Calu3 (cell line): ENCODE measurements at regions not wholly inside any gene's neighbourhood (a gene's known extent, or its start where the extent isn't known, plus 50 kb on each side); places are given as distances from the start of the nearest gene placed in this dataset.

Experiments used
- BruUV-seq: library from RNA; stranded (reverse); fragments of 400-500 nt; replicated peaks from 2 replicates; lab custom pipeline; 2021; lab: Mats Ljungman, UMichigan
- CTCF ChIA-PET: fragments of 300-600 bp; sonication (Branson Sonifier 250); formaldehyde crosslinking; loops from one replicate; lab custom pipeline; 2022; ENCODE audit warnings: antibody characterized with exemption; lab: Charles Lee
- DNase-seq: peaks from one replicate; pipeline ENCODE4 v3.0.0; 2022
- H3K27ac Mint-ChIP-seq: one replicate; pipeline ENCODE4 v1.8.0; 2022; ENCODE audit warnings: mixed read lengths; ENCODE audit not compliant: unreplicated experiment
- H3K27me3 Mint-ChIP-seq: one replicate; pipeline ENCODE4 v1.8.0; 2022; ENCODE audit warnings: mixed read lengths; ENCODE audit not compliant: unreplicated experiment
- H3K36me3 Mint-ChIP-seq: one replicate; pipeline ENCODE4 v1.8.0; 2022; ENCODE audit warnings: mild to moderate bottlenecking, moderate library complexity, mixed read lengths; ENCODE audit not compliant: insufficient read depth, unreplicated experiment
- H3K4me1 Mint-ChIP-seq: one replicate; pipeline ENCODE4 v1.8.0; 2022; ENCODE audit warnings: mild to moderate bottlenecking, low read depth, mixed read lengths; ENCODE audit not compliant: unreplicated experiment
- H3K4me3 Mint-ChIP-seq: one replicate; pipeline ENCODE4 v1.8.0; 2022; ENCODE audit warnings: mild to moderate bottlenecking, low read depth, moderate library complexity, mixed read lengths; ENCODE audit not compliant: unreplicated experiment
- H3K9me3 Mint-ChIP-seq: one replicate; pipeline ENCODE4 v1.8.0; 2022; ENCODE audit warnings: low read depth, mixed read lengths; ENCODE audit not compliant: unreplicated experiment
- intact Hi-C: fragments of 100-400 bp; cut with micrococcal nuclease; formaldehyde crosslinking; loops from one replicate; pipeline ENCODE4 v1.10.0; 2022; ENCODE audit not compliant: unreplicated experiment
- TF ChIP-seq, protein P1 (sequence below): fragments of 200-600 bp; IDR thresholded peaks from one replicate; pipeline ENCODE4 v1.8.0; 2022; ENCODE audit warnings: antibody characterized with exemption; ENCODE audit not compliant: unreplicated experiment

DNA sequence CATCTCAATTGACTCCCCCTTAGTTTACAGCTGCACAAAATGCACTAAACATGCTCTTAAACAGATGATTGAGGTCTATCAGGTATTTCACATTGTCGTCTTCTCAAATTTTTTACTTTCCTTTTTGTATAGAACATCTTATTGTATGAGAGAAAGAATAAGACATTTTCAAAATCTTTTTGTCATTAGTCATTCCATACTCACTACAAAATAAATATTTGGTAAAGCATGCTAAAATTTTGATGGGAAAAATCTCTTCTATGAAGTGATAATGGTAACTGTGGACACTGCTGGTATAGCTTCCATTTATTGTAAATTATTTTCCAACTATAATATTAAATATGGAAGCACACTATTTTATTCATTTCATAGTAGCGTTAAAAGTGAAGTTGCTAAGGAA, 185.6 kb upstream of the FSTL5 start:
- no peak for DNase-seq
- no peak overlapping the region for H3K27ac Mint-ChIP-seq
- no peaks in the 10 kb centered on the region for H3K4me1 Mint-ChIP-seq
- H3K36me3 Mint-ChIP-seq, result no peaks in the 10 kb centered on the region
- CTCF ChIA-PET, result no interaction called here
- no peaks in the 10 kb centered on the region for H3K9me3 Mint-ChIP-seq
- TF ChIP-seq, protein P1, sequence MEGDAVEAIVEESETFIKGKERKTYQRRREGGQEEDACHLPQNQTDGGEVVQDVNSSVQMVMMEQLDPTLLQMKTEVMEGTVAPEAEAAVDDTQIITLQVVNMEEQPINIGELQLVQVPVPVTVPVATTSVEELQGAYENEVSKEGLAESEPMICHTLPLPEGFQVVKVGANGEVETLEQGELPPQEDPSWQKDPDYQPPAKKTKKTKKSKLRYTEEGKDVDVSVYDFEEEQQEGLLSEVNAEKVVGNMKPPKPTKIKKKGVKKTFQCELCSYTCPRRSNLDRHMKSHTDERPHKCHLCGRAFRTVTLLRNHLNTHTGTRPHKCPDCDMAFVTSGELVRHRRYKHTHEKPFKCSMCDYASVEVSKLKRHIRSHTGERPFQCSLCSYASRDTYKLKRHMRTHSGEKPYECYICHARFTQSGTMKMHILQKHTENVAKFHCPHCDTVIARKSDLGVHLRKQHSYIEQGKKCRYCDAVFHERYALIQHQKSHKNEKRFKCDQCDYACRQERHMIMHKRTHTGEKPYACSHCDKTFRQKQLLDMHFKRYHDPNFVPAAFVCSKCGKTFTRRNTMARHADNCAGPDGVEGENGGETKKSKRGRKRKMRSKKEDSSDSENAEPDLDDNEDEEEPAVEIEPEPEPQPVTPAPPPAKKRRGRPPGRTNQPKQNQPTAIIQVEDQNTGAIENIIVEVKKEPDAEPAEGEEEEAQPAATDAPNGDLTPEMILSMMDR, result no peak
- intact Hi-C loops, result no loop called here
- no TSS peak for BruUV-seq
- no peak overlapping the region for H3K4me3 Mint-ChIP-seq
- H3K27me3 Mint-ChIP-seq, result no peaks in the 10 kb centered on the region

DNA sequence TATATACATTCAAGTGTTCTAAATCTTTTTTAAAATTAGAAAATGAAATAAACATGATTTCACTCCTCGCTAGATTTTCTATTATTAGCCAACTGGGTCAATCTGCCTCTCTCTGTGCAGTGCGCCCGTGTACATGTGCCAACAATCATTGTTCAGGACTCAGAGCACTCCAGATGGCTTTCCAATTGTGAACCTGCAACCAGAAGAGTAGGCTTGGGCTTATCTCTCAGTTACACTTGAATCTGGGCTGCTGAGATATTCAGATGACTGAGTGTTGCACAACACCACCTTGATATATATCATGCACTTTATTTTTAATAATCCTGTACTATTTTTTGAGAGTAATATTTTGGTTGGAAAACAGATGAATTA, 184.0 kb upstream of the FSTL5 start:
- Mint-ChIP-seq H3K27ac (no peak overlapping the region), H3K36me3 (no peaks in the 10 kb centered on the region), H3K4me3 (no peak overlapping the region), H3K27me3 (no peaks in the 10 kb centered on the region), H3K9me3 (no peaks in the 10 kb centered on the region), H3K4me1 (no peaks in the 10 kb centered on the region)
- no TSS peak for BruUV-seq
- TF ChIP-seq, protein P1, result no peak
- intact Hi-C loops, result no loop called here
- no peak for DNase-seq
- CTCF ChIA-PET, result no interaction called here

DNA sequence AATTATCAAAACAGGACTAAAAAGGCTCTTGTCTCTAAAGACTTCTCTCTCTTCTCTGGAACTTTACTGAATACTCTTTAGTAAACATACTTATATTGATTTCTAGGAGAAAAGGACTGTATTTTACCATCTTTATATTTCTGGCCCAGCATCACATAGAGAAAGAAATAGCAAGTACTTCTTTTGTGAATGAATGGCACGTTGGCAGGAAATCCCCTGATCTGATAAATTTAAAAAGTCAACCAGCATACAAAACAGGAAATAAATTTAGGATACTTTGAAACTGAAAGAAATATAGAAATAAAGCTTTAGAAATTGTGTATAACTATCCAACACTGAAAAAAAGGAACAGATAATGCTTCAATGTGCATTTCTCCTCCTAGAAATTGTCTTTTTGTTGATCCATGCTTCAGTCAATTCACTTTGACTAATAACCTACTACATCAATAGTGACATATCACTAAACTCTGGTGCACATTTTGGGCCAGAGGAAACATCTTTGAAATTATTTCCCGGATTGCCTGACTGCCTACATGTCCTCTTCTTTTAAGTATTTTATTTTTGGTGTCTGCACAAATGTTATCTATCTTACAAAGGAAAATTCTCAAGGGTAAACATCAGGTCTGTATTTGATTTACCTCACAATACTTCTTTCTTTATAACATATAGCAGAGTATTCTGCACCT, 183.5 kb upstream of the FSTL5 start:
- no peaks in the 10 kb centered on the region for H3K36me3 Mint-ChIP-seq
- H3K4me3 Mint-ChIP-seq, result no peak overlapping the region
- H3K27me3 Mint-ChIP-seq, result no peaks in the 10 kb centered on the region
- BruUV-seq, result no TSS peak
- H3K27ac Mint-ChIP-seq, result no peak overlapping the region
- no peaks in the 10 kb centered on the region for H3K4me1 Mint-ChIP-seq
- no peaks in the 10 kb centered on the region for H3K9me3 Mint-ChIP-seq
- TF ChIP-seq, protein P1, result no peak
- no peak for DNase-seq
- intact Hi-C loops, result no loop called here
- CTCF ChIA-PET, result no interaction called here

DNA sequence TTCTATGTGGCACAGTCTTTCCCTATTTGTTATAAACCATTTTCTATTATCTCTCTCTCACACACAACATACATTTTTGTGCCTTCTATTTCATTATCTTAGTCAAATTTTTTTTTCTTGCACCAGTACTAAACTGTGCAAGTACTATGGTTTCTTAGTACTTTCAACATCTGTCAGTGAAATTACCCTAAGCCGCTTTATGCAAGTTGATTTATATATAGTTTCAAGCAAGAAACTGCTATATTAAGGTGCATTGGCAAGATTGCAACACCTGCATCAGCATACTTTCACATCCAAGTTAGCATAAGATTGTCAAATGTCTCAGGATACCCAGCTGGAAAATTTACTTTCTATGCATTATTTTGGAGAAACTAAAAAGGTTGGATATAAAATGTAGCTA, 180.2 kb upstream of the FSTL5 start:
- CTCF ChIA-PET, result no interaction called here
- BruUV-seq, result no TSS peak
- intact Hi-C loops, result no loop called here

More for the DNA sequence above, 180.2 kb upstream of the FSTL5 start:
- no peak for DNase-seq
- Mint-ChIP-seq H3K9me3 (no peaks in the 10 kb centered on the region), H3K27ac (no peak overlapping the region), H3K27me3 (no peaks in the 10 kb centered on the region), H3K4me1 (no peaks in the 10 kb centered on the region), H3K36me3 (no peaks in the 10 kb centered on the region), H3K4me3 (no peak overlapping the region)
- TF ChIP-seq, protein P1, result no peak
